HEK293 (cell line): ENCODE measurements at regions not wholly inside any gene's neighbourhood (a gene's known extent, or its start where the extent isn't known, plus 50 kb on each side); places are given as distances from the start of the nearest gene placed in this dataset.

Experiments
- CTCF ChIA-PET: fragments of 350-600 bp; formaldehyde crosslinking; extraction: SDS; loops from one replicate; lab custom pipeline; 2021; ENCODE audit warnings: antibody characterized with exemption; lab: Yijun Ruan, JAX
- POLR2A ChIA-PET: fragments of 300-600 bp; formaldehyde crosslinking; extraction: SDS; loops from one replicate; lab custom pipeline; 2020; ENCODE audit warnings: antibody characterized with exemption, inconsistent platforms; lab: Yijun Ruan, JAX
- H3K27ac ChIP-seq: fragments of 200-500 bp; sonication (Bioruptor generic); 2 replicates; pipeline ENCODE4 v1.5.1; 2014; ENCODE audit warnings: low read depth, low read length, control low read depth, inconsistent platforms; ENCODE audit errors: extremely low read depth
- H3K36me3 ChIP-seq, 2 experiments: fragments of 200-500 bp in 1 of 2; sonication (Bioruptor generic) in 1 of 2; 1 replicate in 1 of 2; 2 replicates in 1 of 2; pipeline ENCODE4 v1.5.1; 2014 to 2017; ENCODE audit warnings: inconsistent platforms in 2 of 2, low read length in 2 of 2; ENCODE audit not compliant: control insufficient read depth in 2 of 2, insufficient read depth in 1 of 2
- H3K4me1 ChIP-seq: fragments of 200-500 bp; sonication (Bioruptor generic); 2 replicates; pipeline ENCODE4 v1.5.1; 2014; ENCODE audit warnings: mild to moderate bottlenecking, low read length, inconsistent platforms; ENCODE audit not compliant: control insufficient read depth, insufficient read depth
- H3K4me3 ChIP-seq: 2 replicates; pipeline ENCODE4 v1.5.1; 2011; ENCODE audit warnings: low read depth, mild to moderate bottlenecking, control low read depth, low read length, moderate library complexity
- H3K9me3 ChIP-seq: fragments of 200-500 bp; sonication (Bioruptor generic); 2 replicates; pipeline ENCODE4 v1.5.1; 2014; ENCODE audit warnings: low read depth, low read length, inconsistent platforms; ENCODE audit not compliant: control insufficient read depth, insufficient read depth
- AEBP2 ChIP-seq: fragments of 450-650 bp; formaldehyde crosslinking; IDR thresholded peaks from 2 replicates; pipeline ENCODE4 v1.5.1; 2016; ENCODE audit warnings: missing biosample characterization, missing genetic modification characterization, borderline replicate concordance
- GLIS2 ChIP-seq: fragments of 450-650 bp; formaldehyde crosslinking; IDR thresholded peaks from 2 replicates; pipeline ENCODE4 v1.5.1; 2016; ENCODE audit warnings: missing biosample characterization, missing genetic modification characterization
- HIC1 ChIP-seq: fragments of 450-650 bp; formaldehyde crosslinking; IDR thresholded peaks from 2 replicates; pipeline ENCODE4 v1.5.1; 2016; ENCODE audit warnings: missing biosample characterization, missing genetic modification characterization
- KLF16 ChIP-seq: fragments of 450-650 bp; formaldehyde crosslinking; IDR thresholded peaks from 2 replicates; pipeline ENCODE4 v1.5.1; 2017; ENCODE audit warnings: missing biosample characterization, missing genetic modification characterization
- PATZ1 ChIP-seq: fragments of 450-650 bp; formaldehyde crosslinking; IDR thresholded peaks from 2 replicates; pipeline ENCODE4 v1.5.1; 2016; ENCODE audit warnings: missing biosample characterization, missing genetic modification characterization
- ZBTB21 ChIP-seq: fragments of 450-650 bp; formaldehyde crosslinking; IDR thresholded peaks from 2 replicates; pipeline ENCODE4 v1.5.1; 2017; ENCODE audit warnings: missing biosample characterization, missing genetic modification characterization
- ZBTB8A ChIP-seq: fragments of 450-650 bp; formaldehyde crosslinking; IDR thresholded peaks from 2 replicates; pipeline ENCODE4 v1.5.1; 2016; ENCODE audit warnings: missing biosample characterization, missing genetic modification characterization
- ZNF114 ChIP-seq: fragments of 450-650 bp; formaldehyde crosslinking; IDR thresholded peaks from 2 replicates; pipeline ENCODE4 v1.5.0; 2017; ENCODE audit warnings: missing biosample characterization, missing genetic modification characterization
- ZNF211 ChIP-seq: fragments of 450-650 bp; formaldehyde crosslinking; IDR thresholded peaks from 2 replicates; pipeline ENCODE4 v1.5.1; 2016; ENCODE audit warnings: low read depth, missing biosample characterization, missing genetic modification characterization
- ZNF362 ChIP-seq: fragments of 450-650 bp; formaldehyde crosslinking; IDR thresholded peaks from 2 replicates; pipeline ENCODE4 v1.5.1; 2016; ENCODE audit warnings: missing biosample characterization, missing genetic modification characterization
- ZNF391 ChIP-seq: fragments of 450-650 bp; formaldehyde crosslinking; IDR thresholded peaks from 2 replicates; pipeline ENCODE4 v1.5.1; 2016; ENCODE audit warnings: low read depth, missing biosample characterization, missing genetic modification characterization, borderline replicate concordance
- ZNF394 ChIP-seq: fragments of 450-650 bp; formaldehyde crosslinking; IDR thresholded peaks from 2 replicates; pipeline ENCODE4 v1.5.1; 2016; ENCODE audit warnings: missing biosample characterization, missing genetic modification characterization, mild to moderate bottlenecking, moderate library complexity, borderline replicate concordance
- ZNF530 ChIP-seq: fragments of 450-650 bp; formaldehyde crosslinking; IDR thresholded peaks from 2 replicates; pipeline ENCODE4 v1.5.1; 2016; ENCODE audit warnings: low read depth, missing biosample characterization, missing genetic modification characterization
- ZNF677 ChIP-seq: fragments of 450-650 bp; IDR thresholded peaks from 2 replicates; pipeline ENCODE4 v1.5.0; 2018; ENCODE audit warnings: missing biosample characterization, mild to moderate bottlenecking, missing genetic modification characterization, moderate library complexity

- ChIA-PET CTCF (no interaction called here), POLR2A (no interaction called here)
- H3K9me3 ChIP-seq, result no peaks in the 10 kb centered on the region
- H3K4me3 ChIP-seq, result no peak overlapping the region
- no peaks in the 10 kb centered on the region for H3K36me3 ChIP-seq
- H3K4me1 ChIP-seq, result no peaks in the 10 kb centered on the region
- H3K27ac ChIP-seq, result no peak overlapping the region
- TF ChIP-seq ZNF391 (no peak), AEBP2 (tag by site-specific recombination) (no peak), HIC1 (no peak), ZNF211 (tag by site-specific recombination) (no peak), ZNF530 (tag by site-specific recombination) (no peak), ZNF394 (tag by site-specific recombination) (no peak), KLF16 (tag by site-specific recombination) (no peak), ZNF114 (tag by site-specific recombination) (no peak), ZNF362 (tag by site-specific recombination) (no peak), ZBTB8A (tag by site-specific recombination) (no peak), ZNF677 (tag by site-specific recombination) (no peak), GLIS2 (tag by site-specific recombination) (no peak), PATZ1 (tag by site-specific recombination) (no peak)
Observed at GRCh38 chr7:155944901-155945300, 132.6 kb upstream of the SHH start.

GRCh38 chr7:155943251-155943899 lies 131.1 kb upstream of the SHH start:
- no peak overlapping the region for H3K27ac ChIP-seq

More at GRCh38 chr7:155943251-155943899, 131.1 kb upstream of the SHH start:
- Histone ChIP-seq H3K9me3 (no peaks in the 10 kb centered on the region), H3K36me3 (no peaks in the 10 kb centered on the region), H3K4me1 (no peaks in the 10 kb centered on the region), H3K4me3 (no peak overlapping the region)
- POLR2A ChIA-PET, result no interaction called here
- TF ChIP-seq ZBTB21, result no peak
- CTCF ChIA-PET, result no interaction called here
